Neural progenitor cell (in vitro differentiated cells): ENCODE measurements at regions not wholly inside any gene's neighbourhood (a gene's known extent, or its start where the extent isn't known, plus 50 kb on each side); places are given as distances from the start of the nearest gene placed in this dataset.

Source experiments
- DNase-seq: peaks from one replicate; pipeline ENCODE4 v3.0.0-alpha.2; 2016; ENCODE audit warnings: low spot score
- H2AFZ ChIP-seq: fragments of 200-600 bp; sonication (generic); replicated peaks from 2 replicates; pipeline ENCODE4 v1.6.1; 2016; ENCODE audit warnings: antibody characterized with exemption
- H3F3A ChIP-seq: fragments of 200-600 bp; sonication (generic); 2 replicates; pipeline ENCODE4 v1.6.1; 2016; ENCODE audit warnings: antibody characterized with exemption, low read depth
- H3K27ac ChIP-seq: fragments of 200-600 bp; sonication (generic); 2 replicates; pipeline ENCODE4 v1.5.1; 2016; ENCODE audit warnings: mild to moderate bottlenecking
- H3K27me3 ChIP-seq: fragments of 200-600 bp; sonication (generic); 2 replicates; pipeline ENCODE4 v1.6.1; 2016; ENCODE audit warnings: mild to moderate bottlenecking, moderate library complexity
- H3K36me3 ChIP-seq: fragments of 200-600 bp; sonication (generic); 2 replicates; pipeline ENCODE4 v1.5.1; 2016
- H3K4me1 ChIP-seq: fragments of 200-600 bp; sonication (generic); 2 replicates; pipeline ENCODE4 v1.6.1; 2016; ENCODE audit warnings: mixed run types
- H3K4me2 ChIP-seq: fragments of 200-600 bp; sonication (generic); 2 replicates; pipeline ENCODE4 v1.6.1; 2016
- H3K4me3 ChIP-seq: fragments of 200-600 bp; sonication (generic); 2 replicates; pipeline ENCODE4 v1.5.1; 2016
- H3K79me2 ChIP-seq: fragments of 200-600 bp; sonication (generic); 2 replicates; pipeline ENCODE4 v1.6.1; 2016; ENCODE audit warnings: low read depth
- H3K9ac ChIP-seq: fragments of 200-600 bp; sonication (generic); 2 replicates; pipeline ENCODE4 v1.6.1; 2016
- H3K9me3 ChIP-seq: fragments of 200-600 bp; sonication (generic); 2 replicates; pipeline ENCODE4 v1.5.1; 2016; ENCODE audit warnings: low read depth
- H4K20me1 ChIP-seq: fragments of 200-600 bp; sonication (generic); 2 replicates; pipeline ENCODE4 v1.6.1; 2016; ENCODE audit warnings: low read depth
- H3K27ac Mint-ChIP-seq: 3 replicates; pipeline ENCODE4 v1.8.0; 2021; ENCODE audit warnings: mixed read lengths
- H3K27me3 Mint-ChIP-seq: 2 replicates; pipeline ENCODE4 v1.8.0; 2022; ENCODE audit warnings: low read depth, mild to moderate bottlenecking, inconsistent platforms, moderate library complexity, mixed read lengths; ENCODE audit not compliant: insufficient read depth
- H3K36me3 Mint-ChIP-seq: 3 replicates; pipeline ENCODE4 v1.8.0; 2021; ENCODE audit warnings: mixed read lengths
- H3K4me1 Mint-ChIP-seq: 3 replicates; pipeline ENCODE4 v1.8.0; 2021; ENCODE audit warnings: mixed read lengths
- H3K4me3 Mint-ChIP-seq: 3 replicates; pipeline ENCODE4 v1.8.0; 2021; ENCODE audit warnings: mild to moderate bottlenecking, moderate library complexity, mixed read lengths
- H3K9me3 Mint-ChIP-seq: 3 replicates; pipeline ENCODE4 v1.8.0; 2020; ENCODE audit warnings: mixed read lengths
- CTCF ChIP-seq: fragments of 200-600 bp; sonication (generic); IDR thresholded peaks from 2 replicates; pipeline ENCODE4 v1.5.1; 2017; ENCODE audit warnings: antibody characterized with exemption, mild to moderate bottlenecking
- EZH2 ChIP-seq: fragments of 200-600 bp; sonication (generic); IDR thresholded peaks from 2 replicates; pipeline ENCODE4 v1.6.1; 2017; ENCODE audit warnings: antibody characterized with exemption, mild to moderate bottlenecking, moderate library complexity
- EZH2phosphoT487 ChIP-seq: fragments of 200-600 bp; sonication (generic); IDR thresholded peaks from 2 replicates; pipeline ENCODE4 v1.6.1; 2017; ENCODE audit warnings: antibody characterized with exemption

DNA sequence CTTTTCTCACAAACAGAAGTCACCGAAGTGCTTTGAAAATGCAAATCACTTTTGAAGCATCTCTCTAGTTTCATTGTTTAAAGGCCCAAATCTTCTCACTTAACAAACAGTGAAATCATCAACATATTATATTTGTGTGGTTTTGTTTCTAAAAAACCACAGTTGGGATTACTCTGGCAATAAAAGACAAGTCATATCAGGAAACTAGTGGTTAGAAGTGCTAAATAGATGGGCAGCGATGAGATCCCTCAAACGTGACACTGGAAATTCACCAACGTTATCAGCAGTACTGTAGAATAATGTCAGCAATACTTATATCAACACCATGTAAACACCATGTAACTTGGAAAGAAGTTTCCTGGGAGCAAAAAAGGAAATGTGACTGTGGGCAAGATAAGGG lies 893.5 kb downstream of the SUCLG1 start:
- H3K27me3 Mint-ChIP-seq, result peaks cover 2% of the 10 kb centered on the region
- no peak overlapping the region for H3K27ac ChIP-seq
- H3K4me2 ChIP-seq, result no peak overlapping the region

GRCh38 chr2:83565181-83565580 lies 893.9 kb downstream of the SUCLG1 start:
- Mint-ChIP-seq H3K36me3 (no peaks in the 10 kb centered on the region), H3K27me3 (peaks cover 2% of the 10 kb centered on the region), H3K9me3 (no peaks in the 10 kb centered on the region), H3K4me3 (no peak overlapping the region), H3K27ac (no peak overlapping the region), H3K4me1 (no peaks in the 10 kb centered on the region)
- Histone ChIP-seq H2AFZ (peak overlapping the region; percentile 63), H3K36me3 (no peaks in the 10 kb centered on the region), H3K9me3 (no peaks in the 10 kb centered on the region), H3K4me1 (peaks cover 9% of the 10 kb centered on the region), H3K4me3 (no peak overlapping the region), H3K27ac (no peak overlapping the region), H3F3A (no peaks in the 10 kb centered on the region), H3K27me3 (no peaks in the 10 kb centered on the region), H4K20me1 (no peaks in the 10 kb centered on the region), H3K79me2 (no peaks in the 10 kb centered on the region), H3K9ac (no peak overlapping the region), H3K4me2 (no peak overlapping the region)
- TF ChIP-seq CTCF (no peak), EZH2phosphoT487 (no peak), EZH2 (no peak)
- no peak for DNase-seq

More for the DNA sequence above, 893.5 kb downstream of the SUCLG1 start:
- H3K9me3 ChIP-seq, result no peaks in the 10 kb centered on the region
- H3K27ac Mint-ChIP-seq, result no peak overlapping the region
- H3K4me3 ChIP-seq, result no peak overlapping the region
- H3K36me3 ChIP-seq, result no peaks in the 10 kb centered on the region
- DNase-seq, result no peak
- H3K79me2 ChIP-seq, result no peaks in the 10 kb centered on the region
- H3K9ac ChIP-seq, result no peak overlapping the region
- no peak overlapping the region for H3K4me3 Mint-ChIP-seq
- H2AFZ ChIP-seq, result no peak overlapping the region
- no peaks in the 10 kb centered on the region for H3K9me3 Mint-ChIP-seq
- no peaks in the 10 kb centered on the region for H3F3A ChIP-seq
- H3K36me3 Mint-ChIP-seq, result no peaks in the 10 kb centered on the region
- no peaks in the 10 kb centered on the region for H3K27me3 ChIP-seq
- peaks cover 7% of the 10 kb centered on the region for H3K4me1 ChIP-seq
- no peak for TF ChIP-seq EZH2phosphoT487
- TF ChIP-seq EZH2, result no peak
- TF ChIP-seq CTCF, result no peak
- no peaks in the 10 kb centered on the region for H3K4me1 Mint-ChIP-seq
- no peaks in the 10 kb centered on the region for H4K20me1 ChIP-seq

- Histone ChIP-seq H2AFZ (peak overlapping the region; percentile 44), H3K27me3 (no peaks in the 10 kb centered on the region), H3K4me1 (peaks cover 6% of the 10 kb centered on the region), H4K20me1 (no peaks in the 10 kb centered on the region), H3K4me3 (no peak overlapping the region), H3K4me2 (no peak overlapping the region), H3K9me3 (no peaks in the 10 kb centered on the region), H3K9ac (no peak overlapping the region), H3K79me2 (no peaks in the 10 kb centered on the region), H3F3A (no peaks in the 10 kb centered on the region), H3K27ac (no peak overlapping the region), H3K36me3 (no peaks in the 10 kb centered on the region)
- Mint-ChIP-seq H3K27ac (no peak overlapping the region), H3K4me1 (no peaks in the 10 kb centered on the region), H3K4me3 (no peak overlapping the region), H3K9me3 (no peaks in the 10 kb centered on the region), H3K36me3 (no peaks in the 10 kb centered on the region), H3K27me3 (peaks cover 2% of the 10 kb centered on the region)
- DNase-seq, result no peak
- TF ChIP-seq EZH2phosphoT487, result no peak
- no peak for TF ChIP-seq CTCF
- no peak for TF ChIP-seq EZH2
Observed at GRCh38 chr2:83561592-83561991, 897.5 kb downstream of the SUCLG1 start.
